Suprapubic skin (tissue), 4 donors: ENCODE measurements at regions not wholly inside any gene's neighbourhood (a gene's known extent, or its start where the extent isn't known, plus 50 kb on each side); places are given as distances from the start of the nearest gene placed in this dataset.
"Not testable (repeated sequence)": the region's sequence is repeated elsewhere in the genome, so short reads cannot be mapped to it uniquely, and the experiment has no call there.

Experiments
- EP300 ChIP-seq: sonication (generic); formaldehyde crosslinking; IDR thresholded peaks from one replicate; pipeline ENCODE4 v1.6.1; 2017; ENCODE audit warnings: antibody characterized with exemption
- POLR2A ChIP-seq, 2 donors: fragments of 450-650 bp; IDR thresholded peaks; one replicate each; pipeline ENCODE4 v1.6.1; 2017; ENCODE audit warnings: antibody characterized with exemption in 2 of 2, mild to moderate bottlenecking in 2 of 2, moderate library complexity in 2 of 2
- POLR2AphosphoS5 ChIP-seq, 3 donors: sonication (generic); formaldehyde crosslinking; IDR thresholded peaks; one replicate each; pipeline ENCODE4 v1.6.1; 2017; ENCODE audit warnings: antibody characterized with exemption in 3 of 3
- TF ChIP-seq, protein P1 (sequence below), 2 donors: fragments of 200-600 bp in 1 of 2; fragments of 450-650 bp in 1 of 2; sonication (generic) in 1 of 2; IDR thresholded peaks; one replicate each; pipeline ENCODE4 v1.5.1; 2016 to 2019; ENCODE audit warnings: antibody characterized with exemption in 2 of 2, mild to moderate bottlenecking in 1 of 2, moderate library complexity in 1 of 2

DNA sequence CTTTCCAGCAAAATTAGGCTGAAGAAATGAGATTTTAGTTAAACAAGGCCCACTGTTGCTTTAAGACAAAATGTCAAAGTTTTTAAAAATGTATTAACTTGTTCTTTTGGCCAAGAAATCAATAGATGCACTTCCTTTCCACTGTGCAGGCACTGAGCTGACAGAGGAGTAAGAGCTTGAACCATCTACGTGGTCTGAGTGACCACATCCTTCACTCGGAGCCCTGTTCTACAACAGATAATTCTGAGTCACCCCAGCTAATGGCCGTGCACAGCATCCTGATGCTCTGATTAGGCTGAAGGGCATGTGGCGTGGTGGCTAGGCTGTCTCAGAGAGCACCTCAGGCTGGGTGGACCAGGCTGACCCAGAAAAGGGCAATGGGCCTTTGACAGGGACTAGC lies 107.9 kb downstream of the POTEC start:
- TF ChIP-seq, protein P1, sequence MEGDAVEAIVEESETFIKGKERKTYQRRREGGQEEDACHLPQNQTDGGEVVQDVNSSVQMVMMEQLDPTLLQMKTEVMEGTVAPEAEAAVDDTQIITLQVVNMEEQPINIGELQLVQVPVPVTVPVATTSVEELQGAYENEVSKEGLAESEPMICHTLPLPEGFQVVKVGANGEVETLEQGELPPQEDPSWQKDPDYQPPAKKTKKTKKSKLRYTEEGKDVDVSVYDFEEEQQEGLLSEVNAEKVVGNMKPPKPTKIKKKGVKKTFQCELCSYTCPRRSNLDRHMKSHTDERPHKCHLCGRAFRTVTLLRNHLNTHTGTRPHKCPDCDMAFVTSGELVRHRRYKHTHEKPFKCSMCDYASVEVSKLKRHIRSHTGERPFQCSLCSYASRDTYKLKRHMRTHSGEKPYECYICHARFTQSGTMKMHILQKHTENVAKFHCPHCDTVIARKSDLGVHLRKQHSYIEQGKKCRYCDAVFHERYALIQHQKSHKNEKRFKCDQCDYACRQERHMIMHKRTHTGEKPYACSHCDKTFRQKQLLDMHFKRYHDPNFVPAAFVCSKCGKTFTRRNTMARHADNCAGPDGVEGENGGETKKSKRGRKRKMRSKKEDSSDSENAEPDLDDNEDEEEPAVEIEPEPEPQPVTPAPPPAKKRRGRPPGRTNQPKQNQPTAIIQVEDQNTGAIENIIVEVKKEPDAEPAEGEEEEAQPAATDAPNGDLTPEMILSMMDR (IDR thresholded peaks at IDR 0.05) = not testable (repeated sequence)
- TF ChIP-seq POLR2A (IDR thresholded peaks at IDR 0.05); POLR2AphosphoS5 (IDR thresholded peaks at IDR 0.05); EP300: not testable (repeated sequence)
